Activated CD4-positive, alpha-beta T cell treated with anti-CD3 and anti-CD28 coated beads for 36 hours (primary cell): ENCODE measurements at regions not wholly inside any gene's neighbourhood (a gene's known extent, or its start where the extent isn't known, plus 50 kb on each side); places are given as distances from the start of the nearest gene placed in this dataset.
A peak's percentile ranks its signal among the peaks of the same experiment; 100 is the strongest.
"Not testable (repeated sequence)": the region's sequence is repeated elsewhere in the genome, so short reads cannot be mapped to it uniquely, and the experiment has no call there.

Experiments used
- ATAC-seq: fragments of 200-7000 bp; cut with Tn5 transposase; one replicate; pipeline ENCODE4 v1.10.0; 2021; ENCODE audit warnings: mild to moderate bottlenecking, moderate library complexity
- CTCF ChIA-PET: fragments of 350-600 bp; sonication (Branson Sonifier 250); formaldehyde crosslinking; loops from one replicate; lab custom pipeline; 2021; ENCODE audit warnings: antibody characterized with exemption; lab: Charles Lee
- POLR2A ChIA-PET: fragments of 350-600 bp; sonication (Branson Sonifier 250); formaldehyde crosslinking; loops from one replicate; lab custom pipeline; 2021; ENCODE audit warnings: antibody characterized with exemption, inconsistent platforms; lab: Charles Lee
- DNase-seq: peaks from one replicate; pipeline ENCODE4 v3.0.0-alpha.2; 2020
- H3K27ac Mint-ChIP-seq: one replicate; pipeline ENCODE4 v1.8.0; 2021; ENCODE audit warnings: mixed read lengths
- H3K27me3 Mint-ChIP-seq: one replicate; pipeline ENCODE4 v1.8.0; 2021; ENCODE audit warnings: mixed read lengths
- H3K36me3 Mint-ChIP-seq: one replicate; pipeline ENCODE4 v1.8.0; 2021; ENCODE audit warnings: low read depth, mixed read lengths
- H3K4me1 Mint-ChIP-seq: one replicate; pipeline ENCODE4 v1.8.0; 2021; ENCODE audit warnings: mixed read lengths
- H3K4me3 Mint-ChIP-seq: one replicate; pipeline ENCODE4 v1.8.0; 2021; ENCODE audit warnings: mild to moderate bottlenecking, moderate library complexity, mixed read lengths
- H3K9me3 Mint-ChIP-seq: one replicate; pipeline ENCODE4 v1.8.0; 2021; ENCODE audit warnings: low read depth, mixed read lengths
- intact Hi-C, 2 experiments: fragments of 100-400 bp; cut with DNase I in 1 of 2; cut with micrococcal nuclease in 1 of 2; formaldehyde crosslinking; loops; one replicate each; pipeline versions ENCODE4 v1.14.2 to v1.15.1; 2022 to 2024; cut with DNase I, micrococcal nuclease

DNA sequence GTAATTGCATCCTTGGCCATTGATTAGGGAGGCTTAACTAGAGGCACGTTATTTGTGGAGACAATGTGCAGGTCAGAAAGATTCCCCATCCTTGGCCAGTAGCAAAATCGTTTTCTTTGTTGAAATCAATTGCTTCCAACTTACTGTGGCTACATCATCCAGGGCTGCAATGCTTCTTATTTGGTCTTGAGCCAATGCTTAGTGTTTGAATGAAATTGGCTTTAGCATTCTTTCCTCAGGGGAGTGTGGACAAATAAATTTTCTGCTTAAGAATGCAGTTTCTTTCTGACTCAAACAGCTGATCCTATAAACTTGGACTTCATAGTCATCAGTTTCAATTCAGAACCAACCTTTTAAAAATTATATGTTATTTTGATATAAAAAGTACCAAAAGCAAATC, 95.6 kb downstream of the ARHGAP11B start:
- DNase-seq, H3K9me3 Mint-ChIP-seq, ATAC-seq, H3K27me3 Mint-ChIP-seq, H3K4me3 Mint-ChIP-seq, CTCF ChIA-PET, POLR2A ChIA-PET, H3K4me1 Mint-ChIP-seq, H3K27ac Mint-ChIP-seq, intact Hi-C loops: not testable (repeated sequence)
- H3K36me3 Mint-ChIP-seq = peaks cover 39% of the 10 kb centered on the region

DNA sequence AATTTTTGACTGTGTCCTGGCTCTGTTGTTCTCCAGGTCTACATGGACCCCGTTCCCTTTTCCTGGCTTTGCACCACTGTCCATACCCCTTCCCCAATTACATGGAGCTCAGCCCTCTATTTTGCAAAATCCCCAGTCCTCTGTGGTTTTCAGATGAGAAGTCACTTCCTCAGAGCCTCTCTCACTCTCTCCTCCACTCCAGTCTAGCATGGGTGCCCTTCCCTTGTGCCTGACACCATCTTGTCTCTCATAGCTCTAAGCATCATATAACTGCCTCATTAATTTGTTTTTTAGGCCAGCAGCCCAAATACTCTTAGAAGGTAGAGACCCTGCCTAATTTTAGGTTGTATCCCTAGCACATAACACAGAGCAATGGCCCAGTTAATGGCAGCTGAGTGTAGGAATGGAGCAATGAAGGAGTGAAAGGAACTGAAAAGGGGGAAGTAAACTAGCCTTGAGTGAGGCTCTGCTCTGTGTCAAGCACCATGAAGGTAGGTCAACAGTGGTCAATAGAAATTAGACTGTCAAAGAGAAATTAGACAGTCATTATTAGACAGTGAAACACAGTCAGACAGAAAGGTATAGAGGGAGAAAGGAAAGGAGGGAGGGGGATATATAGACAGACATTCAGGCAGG, 97.7 kb downstream of the ARHGAP11B start:
- H3K4me3 Mint-ChIP-seq, CTCF ChIA-PET, H3K27me3 Mint-ChIP-seq, POLR2A ChIA-PET, DNase-seq, H3K27ac Mint-ChIP-seq, H3K9me3 Mint-ChIP-seq, ATAC-seq, H3K4me1 Mint-ChIP-seq, intact Hi-C loops: not testable (repeated sequence)
- peaks cover 31% of the 10 kb centered on the region for H3K36me3 Mint-ChIP-seq

DNA sequence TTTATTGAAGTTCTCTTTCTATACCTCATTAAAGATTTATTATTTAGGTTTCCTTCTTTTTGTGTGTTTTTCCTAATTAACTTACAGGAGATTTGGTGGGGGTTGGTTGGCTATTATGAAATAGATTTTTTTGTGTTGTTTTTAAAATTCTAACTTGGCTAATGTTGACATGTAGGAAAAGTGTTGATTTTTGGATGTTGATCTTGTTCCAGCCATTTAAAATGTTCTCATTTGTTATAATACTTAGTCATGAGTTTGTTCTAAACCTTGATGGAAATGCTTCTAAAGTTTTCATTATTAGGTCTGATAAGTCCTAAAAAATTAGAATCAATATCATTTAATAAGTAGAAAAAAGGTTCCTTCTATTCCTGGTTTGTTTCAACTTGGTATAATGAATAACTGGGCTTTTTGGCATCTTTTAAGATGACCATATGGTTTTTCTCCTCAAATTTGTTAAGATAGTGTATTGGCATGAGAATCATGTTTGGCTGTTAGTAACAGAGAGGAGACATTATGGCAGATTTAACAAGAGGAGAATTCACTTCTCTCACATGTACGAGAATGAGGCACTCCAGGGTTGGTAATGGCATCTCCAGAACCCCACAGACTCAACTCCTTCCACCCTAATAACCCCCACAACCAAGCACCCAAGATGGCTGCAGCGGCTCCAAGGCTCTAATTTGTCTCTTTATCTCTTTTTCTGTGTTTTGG, 104.1 kb downstream of the ARHGAP11B start:
- ATAC-seq, H3K27ac Mint-ChIP-seq, DNase-seq, POLR2A ChIA-PET, intact Hi-C loops, H3K9me3 Mint-ChIP-seq, H3K27me3 Mint-ChIP-seq, H3K4me1 Mint-ChIP-seq, H3K4me3 Mint-ChIP-seq, CTCF ChIA-PET: not testable (repeated sequence)
- H3K36me3 Mint-ChIP-seq = peaks cover 33% of the 10 kb centered on the region

DNA sequence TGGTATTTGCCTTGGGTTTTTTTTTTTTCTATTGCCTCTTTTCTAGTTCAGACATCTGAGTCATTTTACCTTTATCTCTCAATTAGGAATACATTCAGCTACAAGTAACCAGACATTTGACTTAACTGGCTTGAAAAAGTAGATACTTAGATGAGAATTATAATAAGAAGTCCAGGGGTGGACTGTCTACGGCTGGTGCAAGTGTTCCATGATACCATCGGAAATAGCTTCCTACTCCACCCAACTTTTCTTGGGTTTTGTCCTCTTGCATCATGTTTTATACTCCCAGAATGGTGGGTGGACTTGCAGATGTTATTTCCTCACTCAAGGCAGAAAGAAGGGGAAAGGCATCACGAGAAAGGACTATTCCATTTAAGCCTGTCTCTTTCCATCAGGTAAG, 104.7 kb downstream of the ARHGAP11B start:
- ATAC-seq, H3K27me3 Mint-ChIP-seq, H3K4me1 Mint-ChIP-seq, CTCF ChIA-PET, DNase-seq, H3K4me3 Mint-ChIP-seq, intact Hi-C loops, H3K9me3 Mint-ChIP-seq, H3K27ac Mint-ChIP-seq, POLR2A ChIA-PET: not testable (repeated sequence)
- H3K36me3 Mint-ChIP-seq = peaks cover 33% of the 10 kb centered on the region

DNA sequence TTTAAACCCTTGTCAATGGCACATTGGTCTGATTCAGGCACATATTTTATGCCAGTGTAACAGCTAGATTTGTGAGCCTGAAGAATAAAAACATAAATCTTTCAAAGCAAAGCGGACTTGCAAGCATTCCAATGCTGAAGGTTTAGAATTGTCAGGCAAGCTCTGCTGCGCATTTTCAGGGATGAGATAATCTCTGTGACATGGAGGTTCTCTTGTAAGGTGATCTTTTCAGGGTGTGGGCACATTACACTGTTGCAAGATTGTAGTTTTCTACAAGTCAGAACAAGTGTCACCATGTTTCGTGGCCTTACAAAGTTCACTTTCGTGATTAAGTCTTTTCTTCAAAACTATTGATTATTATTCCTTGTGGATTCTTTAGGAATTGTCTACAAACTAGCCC, 106.2 kb downstream of the ARHGAP11B start:
- H3K36me3 Mint-ChIP-seq = peaks cover 38% of the 10 kb centered on the region
- intact Hi-C loops, H3K27me3 Mint-ChIP-seq: not testable (repeated sequence)

DNA sequence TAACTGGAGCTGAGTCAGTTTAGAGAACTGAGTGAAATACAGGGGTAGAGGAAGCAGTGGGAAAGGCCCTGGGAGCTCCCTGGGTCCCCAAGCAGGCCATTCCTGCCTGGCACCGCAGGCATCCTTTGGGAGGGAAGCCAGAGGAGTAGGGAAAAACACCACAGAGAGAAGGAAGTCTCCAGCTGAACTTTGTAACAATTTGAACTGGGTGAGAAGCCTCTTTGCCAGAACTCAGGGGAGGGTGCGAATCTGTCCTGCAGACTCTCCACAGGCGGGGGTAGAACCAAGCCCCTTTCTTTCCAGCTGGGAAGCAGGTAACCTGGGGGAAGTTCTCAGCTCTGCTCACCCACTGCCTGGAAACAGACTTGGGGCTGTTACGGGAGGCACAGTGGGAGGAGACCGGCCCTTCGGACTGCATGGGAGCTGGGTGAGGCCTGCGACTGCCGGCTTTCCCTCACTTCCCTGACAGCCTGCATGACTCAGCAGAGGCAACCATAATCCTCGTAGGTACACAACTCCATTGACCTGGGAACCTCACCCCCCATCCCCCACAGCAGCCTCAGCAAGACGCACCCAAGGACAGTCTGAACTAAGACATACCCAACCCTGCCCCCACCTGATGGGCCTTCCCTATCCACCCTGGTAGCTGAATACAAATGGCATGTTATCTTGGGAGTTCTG, 110.1 kb downstream of the ARHGAP11B start:
- ATAC-seq, intact Hi-C loops, H3K4me3 Mint-ChIP-seq, H3K27me3 Mint-ChIP-seq, POLR2A ChIA-PET, H3K4me1 Mint-ChIP-seq, H3K27ac Mint-ChIP-seq, H3K9me3 Mint-ChIP-seq, DNase-seq: not testable (repeated sequence)
- H3K36me3 Mint-ChIP-seq = peaks cover 31% of the 10 kb centered on the region
- CTCF ChIA-PET = interaction anchor here (0.6 kb wide), 1 partner anchor 750 kb away, joined by 3 read pairs; no protein-coding TSS in a partner anchor

More for the DNA sequence above, 106.2 kb downstream of the ARHGAP11B start:
- CTCF ChIA-PET, H3K4me3 Mint-ChIP-seq, ATAC-seq, H3K9me3 Mint-ChIP-seq, H3K4me1 Mint-ChIP-seq, H3K27ac Mint-ChIP-seq, POLR2A ChIA-PET, DNase-seq: not testable (repeated sequence)

DNA sequence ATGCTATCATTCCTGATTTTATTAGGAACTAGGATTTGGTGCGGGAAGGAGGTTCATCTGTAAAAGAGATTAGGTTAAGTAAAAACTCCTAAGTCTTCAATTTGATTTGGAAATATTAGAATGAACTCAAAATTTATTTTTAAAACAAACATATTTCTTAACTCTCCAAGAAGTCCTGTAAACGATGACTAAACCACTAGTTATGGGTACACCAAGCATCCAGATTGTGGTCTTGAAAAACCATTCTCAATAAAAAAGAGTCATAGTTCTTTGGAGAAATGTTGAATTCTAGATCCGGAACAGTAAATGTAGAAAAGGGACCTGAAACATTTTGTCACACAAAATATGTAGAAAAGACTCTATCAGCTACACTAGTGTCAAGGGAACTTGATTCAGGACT, 116.9 kb downstream of the ARHGAP11B start:
- H3K27me3 Mint-ChIP-seq, DNase-seq, H3K27ac Mint-ChIP-seq, ATAC-seq, POLR2A ChIA-PET, H3K4me1 Mint-ChIP-seq, intact Hi-C loops, H3K4me3 Mint-ChIP-seq, H3K36me3 Mint-ChIP-seq, H3K9me3 Mint-ChIP-seq: not testable (repeated sequence)
- CTCF ChIA-PET = interaction anchor here (1.2 kb wide), 1 partner anchor 386 kb away, joined by 3 read pairs; no protein-coding TSS in a partner anchor

DNA sequence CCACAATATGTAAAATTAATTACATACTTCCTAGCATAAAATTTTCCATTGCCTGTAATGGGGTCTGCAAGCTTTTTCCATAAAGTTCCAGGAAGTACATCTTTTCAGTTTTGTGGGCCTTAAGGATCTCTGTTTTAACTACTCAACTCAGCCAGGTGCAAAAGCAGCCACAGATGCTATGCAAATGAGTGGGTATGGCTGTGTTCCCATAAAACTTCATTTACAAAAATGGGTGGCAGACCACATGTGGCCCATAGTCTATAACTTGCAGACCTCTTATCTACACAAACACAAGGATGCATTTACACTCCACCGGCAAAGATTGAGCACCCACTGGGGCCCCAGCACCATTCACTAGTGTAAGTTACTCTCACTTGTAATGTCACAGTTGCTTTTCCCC, 123.1 kb downstream of the ARHGAP11B start:
- H3K4me1 Mint-ChIP-seq, ATAC-seq, intact Hi-C loops, H3K27ac Mint-ChIP-seq, CTCF ChIA-PET, H3K9me3 Mint-ChIP-seq, POLR2A ChIA-PET, H3K4me3 Mint-ChIP-seq, H3K27me3 Mint-ChIP-seq, DNase-seq: not testable (repeated sequence)
- peaks cover 13% of the 10 kb centered on the region for H3K36me3 Mint-ChIP-seq

DNA sequence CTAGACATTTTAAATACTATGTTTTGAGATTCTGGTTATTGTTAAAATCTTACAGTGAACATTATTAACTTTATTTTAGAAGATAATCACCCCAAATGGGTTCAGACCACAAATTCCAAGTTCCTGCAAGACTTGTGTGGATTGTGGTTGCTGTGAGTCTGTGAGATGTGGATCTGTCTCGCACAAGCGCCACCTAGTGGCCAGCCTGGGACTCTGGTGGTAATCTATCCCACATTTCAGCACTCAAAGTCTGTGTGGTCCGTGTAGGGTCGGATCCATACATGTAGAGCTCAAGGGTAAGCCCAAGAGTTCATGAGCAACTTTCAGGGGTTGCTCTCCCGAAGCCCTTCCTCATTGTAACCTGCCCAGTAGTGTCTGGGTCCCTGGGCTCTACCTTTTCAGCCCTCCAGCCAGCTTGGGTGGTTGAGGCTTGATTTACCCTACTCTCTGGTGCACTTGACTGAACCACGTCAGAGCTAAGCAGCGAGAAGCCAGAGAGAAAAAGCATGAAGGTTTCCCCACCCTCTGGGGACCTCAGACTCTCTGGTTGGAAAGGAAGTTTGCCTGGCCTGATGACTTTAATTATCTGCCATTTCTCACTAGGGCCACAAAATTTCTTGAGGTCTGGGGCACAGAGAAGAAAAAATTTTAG, 129.2 kb downstream of the ARHGAP11B start:
- H3K27ac Mint-ChIP-seq, H3K27me3 Mint-ChIP-seq, H3K36me3 Mint-ChIP-seq, H3K4me3 Mint-ChIP-seq, intact Hi-C loops, H3K4me1 Mint-ChIP-seq, CTCF ChIA-PET, H3K9me3 Mint-ChIP-seq, POLR2A ChIA-PET: not testable (repeated sequence)
- peak; percentile 72 for ATAC-seq
- peak; percentile 87 for DNase-seq

DNA sequence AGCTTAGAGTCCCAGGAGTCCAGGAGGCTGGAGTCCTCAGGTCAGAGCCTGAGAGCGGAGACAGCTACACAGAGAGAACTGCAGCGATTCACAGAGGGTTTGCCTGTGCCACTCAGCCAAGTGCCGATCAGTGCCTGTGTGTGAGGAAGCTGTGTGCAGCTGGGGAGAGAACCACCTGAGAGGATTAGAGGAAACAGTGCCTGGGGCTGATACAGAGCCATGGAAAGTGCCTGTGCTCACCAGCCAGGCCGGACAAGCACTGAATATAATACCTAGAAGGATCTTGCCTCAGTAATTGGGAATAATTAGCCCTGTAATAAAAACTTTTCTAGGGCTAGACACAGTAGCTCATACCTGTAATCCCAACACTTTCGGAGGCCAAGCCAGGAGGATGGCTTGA, 134.7 kb downstream of the ARHGAP11B start:
- H3K36me3 Mint-ChIP-seq, H3K27me3 Mint-ChIP-seq, ATAC-seq, H3K4me3 Mint-ChIP-seq, intact Hi-C loops, H3K4me1 Mint-ChIP-seq, POLR2A ChIA-PET, H3K9me3 Mint-ChIP-seq, H3K27ac Mint-ChIP-seq, DNase-seq, CTCF ChIA-PET: not testable (repeated sequence)

DNA sequence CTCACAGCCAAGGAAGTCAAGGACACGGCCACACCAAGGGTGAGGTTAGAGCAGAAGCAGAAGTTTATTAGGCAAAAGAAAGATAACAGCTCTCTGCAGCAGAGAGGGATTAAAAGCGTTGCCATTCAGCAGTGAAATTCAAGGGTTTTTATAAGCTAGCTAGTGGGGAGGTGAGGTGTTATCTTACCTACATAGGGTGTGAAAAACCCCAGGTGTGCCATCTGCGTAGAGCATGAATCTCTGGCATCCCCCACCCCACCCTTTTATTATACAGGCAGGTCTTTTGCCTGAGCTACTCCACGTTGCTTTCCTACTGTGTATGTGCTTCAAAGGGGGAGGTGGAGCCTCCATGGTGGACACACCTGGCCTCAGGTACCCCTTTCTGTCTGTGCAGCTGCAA, 135.4 kb downstream of the ARHGAP11B start:
- H3K36me3 Mint-ChIP-seq, POLR2A ChIA-PET, intact Hi-C loops, H3K9me3 Mint-ChIP-seq, H3K27me3 Mint-ChIP-seq, DNase-seq, H3K4me1 Mint-ChIP-seq, H3K4me3 Mint-ChIP-seq, H3K27ac Mint-ChIP-seq, ATAC-seq, CTCF ChIA-PET: not testable (repeated sequence)
